ENCODE measurements at regions not wholly inside any gene's neighbourhood (a gene's known extent, or its start where the extent isn't known, plus 50 kb on each side); places are given as distances from the start of the nearest gene placed in this dataset.

DNA sequence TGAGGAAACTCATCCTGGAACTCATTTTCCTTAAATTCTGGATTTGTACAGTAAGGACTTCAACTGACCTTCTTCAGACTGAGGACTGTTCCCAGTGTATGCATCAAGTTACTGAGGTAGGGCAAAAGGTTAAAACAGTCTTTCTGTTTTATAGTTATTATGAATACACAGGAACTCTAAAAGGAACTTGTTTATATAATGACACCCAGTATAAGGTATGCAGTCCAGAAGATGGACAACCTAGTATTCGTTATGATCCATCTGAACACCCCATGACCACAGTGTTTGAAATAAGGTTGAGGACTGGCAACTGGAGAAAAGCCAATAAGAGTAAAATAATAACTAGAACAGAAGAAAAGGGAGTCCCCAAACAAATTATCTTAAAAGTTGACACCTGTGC, 779.9 kb upstream of the TMEM132C start:
- TF ChIP-seq, protein P1, sequence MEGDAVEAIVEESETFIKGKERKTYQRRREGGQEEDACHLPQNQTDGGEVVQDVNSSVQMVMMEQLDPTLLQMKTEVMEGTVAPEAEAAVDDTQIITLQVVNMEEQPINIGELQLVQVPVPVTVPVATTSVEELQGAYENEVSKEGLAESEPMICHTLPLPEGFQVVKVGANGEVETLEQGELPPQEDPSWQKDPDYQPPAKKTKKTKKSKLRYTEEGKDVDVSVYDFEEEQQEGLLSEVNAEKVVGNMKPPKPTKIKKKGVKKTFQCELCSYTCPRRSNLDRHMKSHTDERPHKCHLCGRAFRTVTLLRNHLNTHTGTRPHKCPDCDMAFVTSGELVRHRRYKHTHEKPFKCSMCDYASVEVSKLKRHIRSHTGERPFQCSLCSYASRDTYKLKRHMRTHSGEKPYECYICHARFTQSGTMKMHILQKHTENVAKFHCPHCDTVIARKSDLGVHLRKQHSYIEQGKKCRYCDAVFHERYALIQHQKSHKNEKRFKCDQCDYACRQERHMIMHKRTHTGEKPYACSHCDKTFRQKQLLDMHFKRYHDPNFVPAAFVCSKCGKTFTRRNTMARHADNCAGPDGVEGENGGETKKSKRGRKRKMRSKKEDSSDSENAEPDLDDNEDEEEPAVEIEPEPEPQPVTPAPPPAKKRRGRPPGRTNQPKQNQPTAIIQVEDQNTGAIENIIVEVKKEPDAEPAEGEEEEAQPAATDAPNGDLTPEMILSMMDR (conservative IDR thresholded peaks at IDR 0.05; ENCODE audit: low read depth, low read length), result no peak
- TF ChIP-seq EZH2phosphoT487 (IDR thresholded peaks at IDR 0.05; ENCODE audit: borderline replicate concordance, low read length) (no peak), EZH2 (IDR thresholded peaks at IDR 0.05; ENCODE audit: low read length, unreplicated experiment) (no peak)

Data from PC-3 (cell line).